ENCODE measurements at regions not wholly inside any gene's neighbourhood (a gene's known extent, or its start where the extent isn't known, plus 50 kb on each side); places are given as distances from the start of the nearest gene placed in this dataset.

- H3K9me3 ChIP-seq (ENCODE audit: insufficient read depth in 2 of 2, low read depth in 1 of 2, low read length in 1 of 2), result no peaks in the 10 kb centered on the region
- no peak overlapping the region for H2BK15ac ChIP-seq (ENCODE audit: low read length)
- no peaks in the 10 kb centered on the region for H3K79me1 ChIP-seq (ENCODE audit: low read depth, low read length)
- H4K20me1 ChIP-seq (replicated peaks in 1 of 2; ENCODE audit: control insufficient read depth in 1 of 2, insufficient read depth in 2 of 2, low read length in 2 of 2), result no peaks in the 10 kb centered on the region
- no peaks in the 10 kb centered on the region for H3K4me1 ChIP-seq (replicated peaks in 1 of 4; ENCODE audit: control insufficient read depth in 3 of 4, insufficient read depth in 4 of 4, low read length in 3 of 4)
- no peak overlapping the region for H4K8ac ChIP-seq (ENCODE audit: extremely low read depth, insufficient read depth, low read length)
- H3K4ac ChIP-seq (replicated peaks; ENCODE audit: insufficient read length, low read depth, low read length), result no peak overlapping the region
- H3K4me2 ChIP-seq (ENCODE audit: insufficient read depth in 1 of 2, low read depth in 2 of 2, low read length in 2 of 2), result no peak overlapping the region
- no peak for FAIRE-seq
- ChIA-PET POLR2A (ENCODE audit: partially characterized antibody) (no interaction called here), CTCF (ENCODE audit: partially characterized antibody) (no interaction called here)
- H3K23ac ChIP-seq (ENCODE audit: insufficient read length), result no peak overlapping the region
- no peak overlapping the region for H3K14ac ChIP-seq (ENCODE audit: insufficient read length)
- no peak overlapping the region for H2BK5ac ChIP-seq (ENCODE audit: low read depth, low read length)
- no peak overlapping the region for H2AK5ac ChIP-seq (ENCODE audit: low read depth, low read length)
- no peak overlapping the region for H2BK20ac ChIP-seq (ENCODE audit: low read length)
- no peak overlapping the region for H4K91ac ChIP-seq (replicated peaks; ENCODE audit: insufficient read length, low read length)
- no peak overlapping the region for H3K4me3 ChIP-seq (ENCODE audit: extremely low read depth in 1 of 4, insufficient read depth in 2 of 4, low read depth in 3 of 4, low read length in 4 of 4)
- no peak overlapping the region for H3K18ac ChIP-seq (ENCODE audit: extremely low read depth, low read length)
- WGBS, 2 experiments (ENCODE audit: extremely low coverage in 1 of 2, insufficient coverage in 1 of 2, insufficient read length in 1 of 2, insufficient replicate concordance in 2 of 2, low coverage in 1 of 2, low lambda C conversion rate in 2 of 2, missing lambda C conversion rate in 1 of 2), result 71% methylated on average over 3 of the region's 3 CpGs; no CpG with 5 or more reads in 1 of the 2 experiments
- no peaks in the 10 kb centered on the region; the same call in 1 of the 2 replicates for H3K23me2 ChIP-seq (ENCODE audit: low read depth, low read length)
- no peak overlapping the region for H3K9ac ChIP-seq (replicated peaks in 1 of 4; ENCODE audit: extremely low read depth in 1 of 4, low read depth in 3 of 4, low read length in 3 of 4)
- H2AFZ ChIP-seq (ENCODE audit: low read length), result peak overlapping the region; percentile 67; the same call in 1 of the 2 replicates
- H3K27ac ChIP-seq (ENCODE audit: low read depth, low read length), result no peak overlapping the region
- H2BK12ac ChIP-seq (ENCODE audit: low read depth, low read length), result no peak overlapping the region
- no peaks in the 10 kb centered on the region for H3K27me3 ChIP-seq (replicated peaks in 1 of 4; ENCODE audit: control insufficient read depth in 3 of 4, extremely low read depth in 1 of 4, insufficient read depth in 3 of 4, low read length in 3 of 4)
- H3K79me2 ChIP-seq (ENCODE audit: control insufficient read depth in 1 of 2, insufficient read depth in 2 of 2, low read length in 2 of 2), result no peaks in the 10 kb centered on the region
- H3K36me3 ChIP-seq (ENCODE audit: control insufficient read depth in 2 of 4, insufficient read depth in 4 of 4, low read length in 3 of 4), result no peaks in the 10 kb centered on the region
- no peak overlapping the region for H4K5ac ChIP-seq (ENCODE audit: insufficient read length, low read depth, low read length)
- no peak overlapping the region for H2BK120ac ChIP-seq (replicated peaks; ENCODE audit: low read depth, low read length)
- H3K56ac ChIP-seq (replicated peaks; ENCODE audit: insufficient read length, low read depth, low read length), result no peak overlapping the region
- DNase-seq (ENCODE audit: low read depth in 1 of 2, low spot score in 2 of 2), result no peak
- TF ChIP-seq KDM4A (IDR thresholded peaks at IDR 0.05; ENCODE audit: low read depth, low read length, severe bottlenecking) (no peak), ASH2L (IDR thresholded peaks at IDR 0.05; ENCODE audit: low read length) (no peak), SP1 (IDR thresholded peaks at IDR 0.05; ENCODE audit: low read depth, low read length) (no peak), CTCF (IDR thresholded peaks at IDR 0.05; ENCODE audit: control extremely low read depth in 1 of 3, insufficient read depth in 1 of 3, low read depth in 1 of 3, low read length in 3 of 3) (no peak), GTF2F1 (IDR thresholded peaks at IDR 0.05; ENCODE audit: borderline replicate concordance, low read depth, low read length) (no peak), JUN (IDR thresholded peaks at IDR 0.05; ENCODE audit: low read depth, low read length) (no peak), ATF3 (IDR thresholded peaks at IDR 0.05; ENCODE audit: insufficient read depth, low read depth, low read length) (no peak), BACH1 (IDR thresholded peaks at IDR 0.05; ENCODE audit: low read length) (no peak), POLR2A (IDR thresholded peaks at IDR 0.05; ENCODE audit: control extremely low read depth in 1 of 2, low read depth in 2 of 2, low read length in 2 of 2) (no peak), ATF2 (IDR thresholded peaks at IDR 0.05; ENCODE audit: low read length) (no peak), CTBP2 (IDR thresholded peaks at IDR 0.05; ENCODE audit: borderline replicate concordance, insufficient read depth, insufficient read length, low read length) (no peak)
Measured at GRCh38 chr2:65878011-65878340, 445.6 kb upstream of the SPRED2 start.
